ENCODE measurements at regions not wholly inside any gene's neighbourhood (a gene's known extent, or its start where the extent isn't known, plus 50 kb on each side); places are given as distances from the start of the nearest gene placed in this dataset.

GRCh38 chrX:82161195-82161594 is 959.3 kb downstream of the SH3BGRL start:
- in situ Hi-C loops (cut with MboI) = no loop called here
- ATAC-seq = no peak
- ChIA-PET SMC1A (ENCODE audit: uncharacterized antibody, unreplicated experiment) (no interaction called here), POLR2A (no interaction called here), RAD21 (ENCODE audit: unreplicated experiment) (no interaction called here), CTCF (no interaction called here)
- Histone ChIP-seq H3K27ac (ENCODE audit: control insufficient read depth, insufficient read depth) (no peak overlapping the region), H3K4me3 (no peak overlapping the region), H2AFZ (ENCODE audit: control insufficient read depth, low read depth, low read length) (no peak overlapping the region), H3K79me2 (ENCODE audit: control insufficient read depth, insufficient read depth, low read length) (no peaks in the 10 kb centered on the region), H3K4me2 (ENCODE audit: control insufficient read depth, insufficient read depth) (no peak overlapping the region), H3K27me3 (replicated peaks in 1 of 2; ENCODE audit: control insufficient read depth in 2 of 2, insufficient read depth in 2 of 2, low read length in 1 of 2) (no peaks in the 10 kb centered on the region), H3K9ac (ENCODE audit: control insufficient read depth, insufficient read depth, low read length) (no peak overlapping the region), H4K20me1 (ENCODE audit: control insufficient read depth, insufficient read depth) (no peaks in the 10 kb centered on the region), H3K36me3 (ENCODE audit: control insufficient read depth in 2 of 2, insufficient read depth in 2 of 2, low read length in 1 of 2) (no peaks in the 10 kb centered on the region), H3K4me1 (ENCODE audit: control insufficient read depth, insufficient read depth, low read length) (no peaks in the 10 kb centered on the region), H3K9me3 (replicated peaks; ENCODE audit: control insufficient read depth, insufficient read depth, low read length) (no peaks in the 10 kb centered on the region)
- DNase-seq (ENCODE audit: low read depth, low spot score) = no peak
- no TSS peak for BruUV-seq (replicated peaks)
- 20% methylated on average over 2 of the region's 2 CpGs for WGBS (ENCODE audit: insufficient coverage, insufficient replicate concordance, low lambda C conversion rate, missing lambda C conversion rate)
- intact Hi-C loops (cut with micrococcal nuclease; ENCODE audit: unreplicated experiment) = no loop called here
- FAIRE-seq = no peak
- TF ChIP-seq, protein P1, sequence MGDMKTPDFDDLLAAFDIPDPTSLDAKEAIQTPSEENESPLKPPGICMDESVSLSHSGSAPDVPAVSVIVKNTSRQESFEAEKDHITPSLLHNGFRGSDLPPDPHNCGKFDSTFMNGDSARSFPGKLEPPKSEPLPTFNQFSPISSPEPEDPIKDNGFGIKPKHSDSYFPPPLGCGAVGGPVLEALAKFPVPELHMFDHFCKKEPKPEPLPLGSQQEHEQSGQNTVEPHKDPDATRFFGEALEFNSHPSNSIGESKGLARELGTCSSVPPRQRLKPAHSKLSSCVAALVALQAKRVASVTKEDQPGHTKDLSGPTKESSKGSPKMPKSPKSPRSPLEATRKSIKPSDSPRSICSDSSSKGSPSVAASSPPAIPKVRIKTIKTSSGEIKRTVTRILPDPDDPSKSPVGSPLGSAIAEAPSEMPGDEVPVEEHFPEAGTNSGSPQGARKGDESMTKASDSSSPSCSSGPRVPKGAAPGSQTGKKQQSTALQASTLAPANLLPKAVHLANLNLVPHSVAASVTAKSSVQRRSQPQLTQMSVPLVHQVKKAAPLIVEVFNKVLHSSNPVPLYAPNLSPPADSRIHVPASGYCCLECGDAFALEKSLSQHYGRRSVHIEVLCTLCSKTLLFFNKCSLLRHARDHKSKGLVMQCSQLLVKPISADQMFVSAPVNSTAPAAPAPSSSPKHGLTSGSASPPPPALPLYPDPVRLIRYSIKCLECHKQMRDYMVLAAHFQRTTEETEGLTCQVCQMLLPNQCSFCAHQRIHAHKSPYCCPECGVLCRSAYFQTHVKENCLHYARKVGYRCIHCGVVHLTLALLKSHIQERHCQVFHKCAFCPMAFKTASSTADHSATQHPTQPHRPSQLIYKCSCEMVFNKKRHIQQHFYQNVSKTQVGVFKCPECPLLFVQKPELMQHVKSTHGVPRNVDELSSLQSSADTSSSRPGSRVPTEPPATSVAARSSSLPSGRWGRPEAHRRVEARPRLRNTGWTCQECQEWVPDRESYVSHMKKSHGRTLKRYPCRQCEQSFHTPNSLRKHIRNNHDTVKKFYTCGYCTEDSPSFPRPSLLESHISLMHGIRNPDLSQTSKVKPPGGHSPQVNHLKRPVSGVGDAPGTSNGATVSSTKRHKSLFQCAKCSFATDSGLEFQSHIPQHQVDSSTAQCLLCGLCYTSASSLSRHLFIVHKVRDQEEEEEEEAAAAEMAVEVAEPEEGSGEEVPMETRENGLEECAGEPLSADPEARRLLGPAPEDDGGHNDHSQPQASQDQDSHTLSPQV (IDR thresholded peaks at IDR 0.05) = no peak
- TF ChIP-seq ZNF384 (IDR thresholded peaks at IDR 0.05; ENCODE audit: borderline replicate concordance, low read depth, low read length) (no peak), MEF2A (IDR thresholded peaks at IDR 0.05; ENCODE audit: insufficient read depth, low read depth, low read length) (no peak), SMARCA5 (IDR thresholded peaks at IDR 0.05) (no peak), EP300 (IDR thresholded peaks at IDR 0.05; ENCODE audit: borderline replicate concordance in 1 of 2, control insufficient read depth in 1 of 2, low read depth in 2 of 2, low read length in 2 of 2) (no peak), POLR2AphosphoS2 (IDR thresholded peaks at IDR 0.05; ENCODE audit: low read depth, low read length) (no peak), FOS (IDR thresholded peaks at IDR 0.05; ENCODE audit: borderline replicate concordance, extremely low read depth, insufficient read length) (no peak), NFYB (IDR thresholded peaks at IDR 0.05; ENCODE audit: insufficient read depth, low read depth, low read length) (no peak), SUPT20H (IDR thresholded peaks at IDR 0.05; ENCODE audit: borderline replicate concordance, control insufficient read depth, low read depth, low read length) (no peak), SMAD5 (IDR thresholded peaks at IDR 0.05; ENCODE audit: low read depth) (no peak), NFXL1 (IDR thresholded peaks at IDR 0.05; ENCODE audit: borderline replicate concordance) (no peak), PRDM15 (CRISPR knock-in tag; IDR thresholded peaks at IDR 0.05) (no peak)
- TF ChIP-seq, protein P2, sequence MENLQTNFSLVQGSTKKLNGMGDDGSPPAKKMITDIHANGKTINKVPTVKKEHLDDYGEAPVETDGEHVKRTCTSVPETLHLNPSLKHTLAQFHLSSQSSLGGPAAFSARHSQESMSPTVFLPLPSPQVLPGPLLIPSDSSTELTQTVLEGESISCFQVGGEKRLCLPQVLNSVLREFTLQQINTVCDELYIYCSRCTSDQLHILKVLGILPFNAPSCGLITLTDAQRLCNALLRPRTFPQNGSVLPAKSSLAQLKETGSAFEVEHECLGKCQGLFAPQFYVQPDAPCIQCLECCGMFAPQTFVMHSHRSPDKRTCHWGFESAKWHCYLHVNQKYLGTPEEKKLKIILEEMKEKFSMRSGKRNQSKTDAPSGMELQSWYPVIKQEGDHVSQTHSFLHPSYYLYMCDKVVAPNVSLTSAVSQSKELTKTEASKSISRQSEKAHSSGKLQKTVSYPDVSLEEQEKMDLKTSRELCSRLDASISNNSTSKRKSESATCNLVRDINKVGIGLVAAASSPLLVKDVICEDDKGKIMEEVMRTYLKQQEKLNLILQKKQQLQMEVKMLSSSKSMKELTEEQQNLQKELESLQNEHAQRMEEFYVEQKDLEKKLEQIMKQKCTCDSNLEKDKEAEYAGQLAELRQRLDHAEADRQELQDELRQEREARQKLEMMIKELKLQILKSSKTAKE (IDR thresholded peaks at IDR 0.05; ENCODE audit: low read depth, poor library complexity, severe bottlenecking) = no peak

Data from GM12878 (cell line).